ENCODE measurements at regions not wholly inside any gene's neighbourhood (a gene's known extent, or its start where the extent isn't known, plus 50 kb on each side); places are given as distances from the start of the nearest gene placed in this dataset.

- TF ChIP-seq FOXM1 (IDR thresholded peaks at IDR 0.05; ENCODE audit: low read depth) (no peak), TEAD4 (IDR thresholded peaks at IDR 0.05; ENCODE audit: borderline replicate concordance, insufficient read depth) (no peak), RCOR1 (IDR thresholded peaks at IDR 0.05; ENCODE audit: low read length) (no peak), CHD2 (IDR thresholded peaks at IDR 0.05; ENCODE audit: low read length, partially characterized antibody) (no peak)
- H3K27ac ChIP-seq (ENCODE audit: low read depth in 2 of 2, low read length in 1 of 2), result no peak overlapping the region
- POLR2A ChIA-PET, result no interaction called here
- 6% methylated on average over 7 of the region's 8 CpGs for WGBS (ENCODE audit: low lambda C conversion rate)
- no peaks in the 10 kb centered on the region for H3K9me2 ChIP-seq
- no peak overlapping the region for H2AFZ ChIP-seq (ENCODE audit: low read depth)
- CTCF ChIA-PET, result interaction anchor here (2.3 kb wide), 1 partner anchor 33 kb away, joined by 6 read pairs; no protein-coding TSS in a partner anchor
- no peaks in the 10 kb centered on the region for H3F3A ChIP-seq (replicated peaks; ENCODE audit: insufficient read depth)
- no peaks in the 10 kb centered on the region for H4K20me1 ChIP-seq (ENCODE audit: insufficient read depth)
- H3K27me3 ChIP-seq (ENCODE audit: insufficient read depth), result peaks cover 27% of the 10 kb centered on the region; the same call in 1 of the 2 replicates
- no peaks in the 10 kb centered on the region for H3K36me3 ChIP-seq (replicated peaks in 1 of 2; ENCODE audit: control insufficient read depth in 1 of 2, insufficient read depth in 2 of 2, low read length in 1 of 2)
- H3K4me1 ChIP-seq (ENCODE audit: control insufficient read depth in 1 of 2, insufficient read depth in 2 of 2, low read depth in 1 of 2, low read length in 1 of 2), result no peaks in the 10 kb centered on the region
- no peak overlapping the region for H3K4me3 ChIP-seq (ENCODE audit: low read depth in 2 of 2, low read length in 1 of 2)
- H3K9ac ChIP-seq, result no peak overlapping the region
- H3K4me2 ChIP-seq, result no peak overlapping the region
- H3K9me3 ChIP-seq, result no peaks in the 10 kb centered on the region
- H3K79me2 ChIP-seq (ENCODE audit: insufficient read depth), result no peaks in the 10 kb centered on the region
- no peak for DNase-seq
These were observed 135.6 kb upstream of the UST start for GRCh38 chr6:148611213-148611612.

- 10% methylated on average over 1 of the region's 1 CpG for WGBS (ENCODE audit: low lambda C conversion rate)
These were observed 134.8 kb upstream of the UST start for GRCh38 chr6:148612043-148612442.

GRCh38 chr6:148614602-148615001 is 132.2 kb upstream of the UST start:
- no peak overlapping the region for H3K27ac ChIP-seq (ENCODE audit: low read depth in 2 of 2, low read length in 1 of 2)
- H3K27me3 ChIP-seq (ENCODE audit: insufficient read depth), result peaks cover 27% of the 10 kb centered on the region; the same call in 1 of the 2 replicates
- H2AFZ ChIP-seq (ENCODE audit: low read depth), result no peak overlapping the region
- no peaks in the 10 kb centered on the region for H3K4me1 ChIP-seq (ENCODE audit: control insufficient read depth in 1 of 2, insufficient read depth in 2 of 2, low read depth in 1 of 2, low read length in 1 of 2)
- H3K9me3 ChIP-seq, result no peaks in the 10 kb centered on the region
- DNase-seq, result no peak
- no peaks in the 10 kb centered on the region for H4K20me1 ChIP-seq (ENCODE audit: insufficient read depth)
- H3K4me3 ChIP-seq (ENCODE audit: low read depth in 2 of 2, low read length in 1 of 2), result no peak overlapping the region
- H3F3A ChIP-seq (replicated peaks; ENCODE audit: insufficient read depth), result no peaks in the 10 kb centered on the region
- H3K4me2 ChIP-seq, result no peak overlapping the region
- CTCF ChIA-PET, result interaction anchor here (0.6 kb wide), 1 partner anchor 359 kb away, joined by 3 read pairs; no protein-coding TSS in a partner anchor
- POLR2A ChIA-PET, result no interaction called here
- WGBS (ENCODE audit: low lambda C conversion rate), result 6% methylated on average over 3 of the region's 3 CpGs
- no peak overlapping the region for H3K9ac ChIP-seq
- no peaks in the 10 kb centered on the region for H3K79me2 ChIP-seq (ENCODE audit: insufficient read depth)
- no peaks in the 10 kb centered on the region for H3K36me3 ChIP-seq (replicated peaks in 1 of 2; ENCODE audit: control insufficient read depth in 1 of 2, insufficient read depth in 2 of 2, low read length in 1 of 2)
- H3K9me2 ChIP-seq, result no peaks in the 10 kb centered on the region
- TF ChIP-seq CTCF (IDR thresholded peaks at IDR 0.05) (no peak), TAF1 (IDR thresholded peaks at IDR 0.05; ENCODE audit: borderline replicate concordance, low read depth, low read length) (no peak), GATA2 (CRISPR knock-in tag; IDR thresholded peaks at IDR 0.05) (no peak), NFIC (IDR thresholded peaks at IDR 0.05; ENCODE audit: borderline replicate concordance) (no peak), YY1 (IDR thresholded peaks at IDR 0.05; ENCODE audit: low read depth) (no peak), POLR2AphosphoS5 (IDR thresholded peaks at IDR 0.05; ENCODE audit: low read depth, low read length) (no peak), USF2 (IDR thresholded peaks at IDR 0.05; ENCODE audit: borderline replicate concordance, low read depth, low read length) (no peak), ELF1 (IDR thresholded peaks at IDR 0.05) (no peak), CHD2 (IDR thresholded peaks at IDR 0.05; ENCODE audit: low read length, partially characterized antibody) (no peak), SIN3A (IDR thresholded peaks at IDR 0.05; ENCODE audit: borderline replicate concordance, low read depth, low read length) (no peak), MXI1 (IDR thresholded peaks at IDR 0.05; ENCODE audit: low read depth, low read length) (no peak), EZH2phosphoT487 (IDR thresholded peaks at IDR 0.05; ENCODE audit: borderline replicate concordance, low read depth) (no peak), EP300 (IDR thresholded peaks at IDR 0.05; ENCODE audit: borderline replicate concordance in 1 of 2, low read depth in 1 of 2, low read length in 1 of 2) (no peak), GABPA (IDR thresholded peaks at IDR 0.05; ENCODE audit: low read depth) (no peak), PBX3 (IDR thresholded peaks at IDR 0.05) (no peak), RXRA (IDR thresholded peaks at IDR 0.05; ENCODE audit: borderline replicate concordance, low read depth) (no peak), RAD21 (IDR thresholded peaks at IDR 0.05; ENCODE audit: low read length) (no peak)

More at GRCh38 chr6:148612043-148612442, 134.8 kb upstream of the UST start:
- Histone ChIP-seq H4K20me1 (ENCODE audit: insufficient read depth) (no peaks in the 10 kb centered on the region), H3F3A (replicated peaks; ENCODE audit: insufficient read depth) (no peaks in the 10 kb centered on the region), H2AFZ (ENCODE audit: low read depth) (no peak overlapping the region), H3K9ac (no peak overlapping the region), H3K36me3 (replicated peaks in 1 of 2; ENCODE audit: control insufficient read depth in 1 of 2, insufficient read depth in 2 of 2, low read length in 1 of 2) (no peaks in the 10 kb centered on the region), H3K4me1 (ENCODE audit: control insufficient read depth in 1 of 2, insufficient read depth in 2 of 2, low read depth in 1 of 2, low read length in 1 of 2) (no peaks in the 10 kb centered on the region), H3K27me3 (ENCODE audit: insufficient read depth) (peaks cover 27% of the 10 kb centered on the region; the same call in 1 of the 2 replicates), H3K9me2 (no peaks in the 10 kb centered on the region), H3K4me3 (ENCODE audit: low read depth in 2 of 2, low read length in 1 of 2) (no peak overlapping the region), H3K4me2 (no peak overlapping the region), H3K79me2 (ENCODE audit: insufficient read depth) (no peaks in the 10 kb centered on the region), H3K9me3 (no peaks in the 10 kb centered on the region), H3K27ac (ENCODE audit: low read depth in 2 of 2, low read length in 1 of 2) (no peak overlapping the region)
- DNase-seq, result no peak
- POLR2A ChIA-PET, result no interaction called here
- no peak for TF ChIP-seq MXI1 (IDR thresholded peaks at IDR 0.05; ENCODE audit: low read depth, low read length)
- no peak for TF ChIP-seq RFX5 (IDR thresholded peaks at IDR 0.05; ENCODE audit: low read length)
- no peak for TF ChIP-seq GATA2 (CRISPR knock-in tag; IDR thresholded peaks at IDR 0.05)
- TF ChIP-seq JUND (IDR thresholded peaks at IDR 0.05), result no peak
- CTCF ChIA-PET, result no interaction called here
